HUES64 (cell line): ENCODE measurements at regions not wholly inside any gene's neighbourhood (a gene's known extent, or its start where the extent isn't known, plus 50 kb on each side); places are given as distances from the start of the nearest gene placed in this dataset.

ENCODE experiments used
- H3K27ac ChIP-seq: 2 replicates; pipeline ENCODE4 v1.7.0; 2013; ENCODE audit warnings: low read depth, low read length, inconsistent platforms
- H3K27me3 ChIP-seq: 2 replicates; pipeline ENCODE4 v1.6.1; 2013; ENCODE audit warnings: mild to moderate bottlenecking, low read length; ENCODE audit not compliant: insufficient read depth
- H3K36me3 ChIP-seq: 2 replicates; pipeline ENCODE4 v1.6.1; 2013; ENCODE audit warnings: mild to moderate bottlenecking, low read length; ENCODE audit not compliant: insufficient read depth
- H3K4me1 ChIP-seq: 2 replicates; pipeline ENCODE4 v1.6.1; 2013; ENCODE audit warnings: mild to moderate bottlenecking, low read length, moderate library complexity; ENCODE audit not compliant: insufficient read depth
- H3K4me3 ChIP-seq: 2 replicates; pipeline ENCODE4 v1.5.1; 2013; ENCODE audit warnings: mild to moderate bottlenecking, low read length, moderate library complexity
- H3K9ac ChIP-seq: 2 replicates; pipeline ENCODE4 v1.6.1; 2013; ENCODE audit warnings: mild to moderate bottlenecking, low read depth, low read length
- H3K9me3 ChIP-seq: 2 replicates; pipeline ENCODE4 v1.6.1; 2013; ENCODE audit warnings: low read depth, low read length; ENCODE audit not compliant: insufficient read depth
- WGBS: fragments of 150-250, 120-280 bp; methylation state at CpG from one replicate; pipeline ENCODE4 v1.1.7; 2013; ENCODE audit warnings: missing lambda C conversion rate; 5-methylcytosine and 5-hydroxymethylcytosine counted together

DNA sequence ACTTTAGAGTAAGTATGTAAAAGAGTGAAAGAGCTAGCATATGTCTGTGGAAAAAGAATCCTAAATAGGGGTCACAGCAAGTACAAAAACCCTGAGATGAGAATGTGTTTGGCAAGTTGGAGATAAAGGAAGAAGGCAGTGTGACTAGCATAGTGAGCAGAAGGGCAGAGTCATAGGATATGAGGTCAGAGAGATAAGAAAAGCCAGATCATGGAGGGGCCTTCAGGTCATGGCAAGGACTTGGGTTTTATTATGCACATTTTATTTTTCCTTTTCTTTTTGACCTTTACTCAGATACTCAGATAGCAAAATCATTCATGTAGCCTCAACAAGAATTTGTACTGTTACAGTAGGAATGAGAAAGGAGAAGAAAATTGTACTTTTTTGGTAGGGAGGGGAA is 138.0 kb downstream of the GJA1 start:
- no peaks in the 10 kb centered on the region for H3K9me3 ChIP-seq
- no peak overlapping the region for H3K27ac ChIP-seq

DNA sequence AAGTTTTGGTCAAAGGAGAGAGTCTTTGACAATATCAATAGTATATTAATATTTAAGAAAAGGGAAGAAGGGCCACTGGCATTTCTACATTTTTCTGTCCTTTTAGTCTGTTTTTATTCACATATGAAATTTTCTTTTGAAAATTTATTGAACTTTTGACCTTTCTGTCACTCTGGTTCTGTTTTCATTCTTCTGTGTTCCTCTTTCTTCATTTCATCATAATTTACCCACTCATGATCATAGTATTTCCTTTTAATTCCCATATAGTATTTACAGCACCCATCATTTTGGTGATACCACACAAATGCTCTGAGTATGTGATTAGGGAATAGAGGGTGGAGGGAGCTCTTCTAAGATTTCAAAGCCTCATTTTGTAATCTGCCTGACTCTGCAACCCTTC is 142.8 kb downstream of the GJA1 start:
- no peak overlapping the region for H3K9ac ChIP-seq
- H3K27ac ChIP-seq: no peak overlapping the region
- H3K36me3 ChIP-seq: no peaks in the 10 kb centered on the region
- H3K27me3 ChIP-seq: no peaks in the 10 kb centered on the region
- H3K4me1 ChIP-seq: no peaks in the 10 kb centered on the region
- H3K9me3 ChIP-seq: no peaks in the 10 kb centered on the region
- no peak overlapping the region for H3K4me3 ChIP-seq

More for the DNA sequence above, 138.0 kb downstream of the GJA1 start:
- H3K27me3 ChIP-seq: no peaks in the 10 kb centered on the region
- H3K4me1 ChIP-seq: no peaks in the 10 kb centered on the region
- H3K36me3 ChIP-seq: no peaks in the 10 kb centered on the region
- H3K4me3 ChIP-seq: no peak overlapping the region
- no peak overlapping the region for H3K9ac ChIP-seq

DNA sequence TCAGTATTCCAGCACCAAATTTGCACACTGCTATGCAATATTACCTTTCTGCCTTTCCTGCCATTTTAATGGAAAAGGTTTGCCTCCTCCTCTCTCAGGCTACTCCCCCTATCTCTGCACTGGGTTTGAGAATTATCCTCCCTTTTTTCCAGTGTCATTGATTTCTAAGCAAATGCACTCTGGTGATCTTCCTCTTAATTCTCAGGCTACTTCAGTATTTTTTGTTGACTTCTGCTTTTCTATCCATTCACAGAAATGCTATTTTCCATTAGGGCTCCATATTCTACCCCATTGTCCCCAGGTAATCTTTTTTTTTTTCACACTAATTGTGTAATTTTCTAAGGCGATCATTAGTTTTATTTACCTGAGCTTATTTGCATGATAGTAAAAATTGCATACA is 144.0 kb downstream of the GJA1 start:
- Histone ChIP-seq H3K27ac (no peak overlapping the region), H3K9me3 (no peaks in the 10 kb centered on the region), H3K9ac (no peak overlapping the region), H3K27me3 (no peaks in the 10 kb centered on the region), H3K4me3 (no peak overlapping the region), H3K36me3 (no peaks in the 10 kb centered on the region), H3K4me1 (no peaks in the 10 kb centered on the region)
- WGBS: 100% methylated on average over 1 of the region's 1 CpG

DNA sequence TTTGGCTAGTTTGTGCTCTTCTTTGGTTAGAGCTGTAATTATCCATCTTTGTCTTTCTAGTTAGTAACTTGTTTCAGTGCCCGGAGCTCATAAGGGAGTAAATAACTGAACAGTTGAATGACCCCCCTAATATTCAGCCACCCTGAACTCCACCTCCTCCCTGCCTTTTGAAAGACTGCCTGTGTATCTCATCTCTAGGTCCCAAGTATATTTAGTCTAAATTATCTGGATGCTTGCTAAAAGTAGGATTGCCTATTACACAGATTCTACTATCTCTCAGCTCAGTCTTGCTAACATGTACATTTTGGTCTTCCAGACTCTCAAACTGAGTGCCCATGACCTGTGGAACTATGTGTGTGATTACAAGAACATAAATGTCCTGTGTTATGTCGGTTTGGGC is 145.9 kb downstream of the GJA1 start:
- no peak overlapping the region for H3K9ac ChIP-seq
- no peaks in the 10 kb centered on the region for H3K4me1 ChIP-seq
- H3K4me3 ChIP-seq: no peak overlapping the region
- 100% methylated on average over 1 of the region's 2 CpGs for WGBS
- no peak overlapping the region for H3K27ac ChIP-seq
- no peaks in the 10 kb centered on the region for H3K9me3 ChIP-seq
- H3K27me3 ChIP-seq: no peaks in the 10 kb centered on the region
- H3K36me3 ChIP-seq: no peaks in the 10 kb centered on the region

DNA sequence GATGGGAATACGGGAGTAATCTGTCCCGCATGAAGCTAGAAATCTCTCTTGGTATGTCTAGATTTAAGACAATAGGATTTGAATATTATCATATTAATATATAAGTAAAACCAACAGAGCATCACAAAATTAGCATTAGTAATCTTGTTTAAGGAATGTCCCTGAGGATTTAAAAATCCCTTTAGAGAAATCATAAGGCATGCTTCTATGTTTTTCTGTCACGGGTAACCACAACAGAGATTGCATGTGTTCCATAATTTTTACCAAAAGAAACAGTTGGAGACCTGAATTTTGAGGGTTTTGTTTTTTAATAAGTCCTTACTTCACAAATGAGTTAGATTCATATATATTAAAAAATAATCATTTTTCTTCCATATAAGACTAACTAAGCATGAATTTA is 146.8 kb downstream of the GJA1 start:
- Histone ChIP-seq H3K4me3 (no peak overlapping the region), H3K27me3 (no peaks in the 10 kb centered on the region), H3K4me1 (no peaks in the 10 kb centered on the region), H3K36me3 (no peaks in the 10 kb centered on the region), H3K9ac (no peak overlapping the region), H3K9me3 (no peaks in the 10 kb centered on the region), H3K27ac (no peak overlapping the region)
- 93% methylated on average over 3 of the region's 3 CpGs for WGBS

DNA sequence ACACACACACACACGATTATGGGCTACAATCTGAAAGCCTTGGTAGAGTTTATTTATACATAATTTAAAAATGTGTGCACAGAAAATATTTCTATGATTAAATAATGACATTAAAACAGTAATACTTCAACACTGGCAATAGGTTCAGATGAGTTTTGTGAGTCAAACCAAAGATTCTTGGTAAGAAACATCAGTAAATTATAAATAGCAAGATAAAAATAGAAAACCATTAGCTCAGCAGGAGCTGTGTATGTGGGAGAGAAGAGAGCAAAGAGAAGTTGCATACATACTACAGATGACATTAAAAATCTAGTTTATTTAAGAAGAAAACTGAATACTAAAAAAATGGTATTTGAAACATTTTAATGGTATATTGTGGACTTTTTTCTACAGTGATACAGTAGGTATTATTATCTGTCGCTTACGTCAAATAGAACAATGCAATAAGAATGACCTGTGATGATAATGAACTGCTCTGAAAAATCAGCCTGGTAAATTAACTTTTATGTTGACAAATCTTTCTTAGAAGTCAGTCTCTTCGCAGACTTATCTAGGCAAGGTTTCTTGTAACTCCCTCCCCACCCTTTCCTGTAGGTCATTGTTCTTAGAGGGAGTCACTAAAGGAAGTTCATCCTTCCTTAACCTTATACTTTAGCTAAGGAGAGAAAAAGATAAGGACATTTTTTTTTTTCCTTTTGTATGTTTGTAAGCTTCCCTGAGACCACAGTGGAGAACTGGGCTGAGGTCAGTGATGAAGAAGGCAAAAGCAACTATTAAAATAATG is 149.3 kb downstream of the GJA1 start:
- 93% methylated on average over 2 of the region's 4 CpGs for WGBS
- Histone ChIP-seq H3K36me3 (no peaks in the 10 kb centered on the region), H3K27ac (no peak overlapping the region), H3K9me3 (no peaks in the 10 kb centered on the region), H3K4me1 (no peaks in the 10 kb centered on the region), H3K27me3 (no peaks in the 10 kb centered on the region), H3K4me3 (no peak overlapping the region), H3K9ac (no peak overlapping the region)

DNA sequence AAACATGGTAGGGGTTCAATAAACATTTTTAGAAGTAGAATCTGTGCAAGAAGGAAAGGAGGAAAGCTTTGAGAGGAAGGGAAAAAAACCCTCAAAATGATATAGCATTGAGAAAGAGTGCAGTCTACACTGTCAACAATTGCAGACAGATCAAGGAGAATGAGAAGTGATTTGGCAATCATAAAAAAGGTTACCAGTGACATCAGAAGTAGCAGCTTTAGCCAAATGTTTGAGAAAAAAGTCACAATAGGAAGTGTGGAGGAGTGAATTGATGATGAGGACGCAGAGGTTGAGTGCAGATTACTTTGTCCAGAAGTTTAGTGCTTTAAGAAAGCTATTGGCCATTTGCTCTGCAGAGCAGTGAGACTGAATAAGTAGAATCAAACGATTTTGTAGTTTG is 155.0 kb downstream of the GJA1 start:
- Histone ChIP-seq H3K36me3 (no peaks in the 10 kb centered on the region), H3K4me3 (no peak overlapping the region), H3K9me3 (no peaks in the 10 kb centered on the region), H3K9ac (no peak overlapping the region), H3K4me1 (peaks cover 7% of the 10 kb centered on the region; the same call in 1 of the 2 replicates), H3K27ac (no peak overlapping the region), H3K27me3 (no peaks in the 10 kb centered on the region)
- 90% methylated on average over 2 of the region's 2 CpGs for WGBS

DNA sequence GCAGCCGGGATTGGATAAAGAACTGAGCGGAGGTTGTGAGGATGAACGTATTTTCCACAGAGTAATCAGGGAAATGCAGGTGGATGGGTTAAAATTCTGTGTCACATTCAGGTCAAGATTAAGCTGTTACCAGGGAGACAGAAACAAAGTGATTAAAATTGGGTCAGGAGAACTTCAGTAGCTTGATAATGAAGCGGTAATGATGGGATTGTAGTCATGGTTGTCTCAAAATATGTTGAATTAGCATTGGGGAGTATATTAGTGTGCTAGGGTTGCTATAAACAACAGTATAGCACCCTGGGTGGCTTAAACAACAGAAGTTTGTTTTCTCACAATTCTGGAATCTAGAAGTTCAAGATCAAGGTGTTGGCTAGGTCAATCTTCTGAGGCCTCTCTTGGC is 155.5 kb downstream of the GJA1 start:
- Histone ChIP-seq H3K36me3 (no peaks in the 10 kb centered on the region), H3K4me3 (no peak overlapping the region), H3K27me3 (no peaks in the 10 kb centered on the region), H3K4me1 (peaks cover 7% of the 10 kb centered on the region; the same call in 1 of the 2 replicates), H3K27ac (no peak overlapping the region), H3K9me3 (no peaks in the 10 kb centered on the region), H3K9ac (no peak overlapping the region)
- WGBS: 93% methylated on average over 4 of the region's 4 CpGs

DNA sequence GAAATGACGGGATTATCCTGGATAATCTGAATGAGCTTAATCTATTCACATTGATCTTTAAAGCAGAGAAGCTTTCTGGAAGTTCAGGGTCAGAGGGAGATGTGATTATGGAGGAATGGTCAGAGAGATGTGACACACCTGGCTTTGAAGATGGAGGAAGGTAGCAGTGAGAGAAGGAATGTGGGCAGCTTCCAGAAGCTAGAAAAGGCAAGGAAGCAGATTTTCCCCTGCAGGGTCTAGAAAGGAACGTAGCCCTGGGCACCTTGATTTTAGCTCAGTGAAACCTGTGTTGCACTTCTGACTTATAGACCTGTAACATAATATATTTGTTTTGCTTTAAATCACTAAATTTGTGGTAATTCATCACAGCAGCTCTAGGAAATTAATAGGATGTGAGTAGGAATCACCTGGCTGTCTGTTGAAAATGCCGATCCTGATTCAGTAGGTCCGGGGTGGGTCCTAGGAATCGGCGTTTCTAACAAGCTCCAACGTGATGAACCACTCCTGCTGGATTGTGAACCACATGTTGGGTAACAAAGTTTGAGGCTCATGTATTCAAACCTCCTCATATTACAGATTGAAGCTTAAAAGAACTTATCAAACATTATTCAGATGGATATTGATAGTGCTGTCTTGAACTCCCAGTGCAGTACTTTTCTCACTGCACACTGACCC is 157.0 kb downstream of the GJA1 start:
- Histone ChIP-seq H3K9me3 (no peaks in the 10 kb centered on the region), H3K27me3 (no peaks in the 10 kb centered on the region), H3K27ac (no peak overlapping the region), H3K4me1 (peaks cover 7% of the 10 kb centered on the region; the same call in 1 of the 2 replicates), H3K9ac (no peak overlapping the region), H3K36me3 (no peaks in the 10 kb centered on the region), H3K4me3 (no peak overlapping the region)
- WGBS: 90% methylated on average over 7 of the region's 7 CpGs

DNA sequence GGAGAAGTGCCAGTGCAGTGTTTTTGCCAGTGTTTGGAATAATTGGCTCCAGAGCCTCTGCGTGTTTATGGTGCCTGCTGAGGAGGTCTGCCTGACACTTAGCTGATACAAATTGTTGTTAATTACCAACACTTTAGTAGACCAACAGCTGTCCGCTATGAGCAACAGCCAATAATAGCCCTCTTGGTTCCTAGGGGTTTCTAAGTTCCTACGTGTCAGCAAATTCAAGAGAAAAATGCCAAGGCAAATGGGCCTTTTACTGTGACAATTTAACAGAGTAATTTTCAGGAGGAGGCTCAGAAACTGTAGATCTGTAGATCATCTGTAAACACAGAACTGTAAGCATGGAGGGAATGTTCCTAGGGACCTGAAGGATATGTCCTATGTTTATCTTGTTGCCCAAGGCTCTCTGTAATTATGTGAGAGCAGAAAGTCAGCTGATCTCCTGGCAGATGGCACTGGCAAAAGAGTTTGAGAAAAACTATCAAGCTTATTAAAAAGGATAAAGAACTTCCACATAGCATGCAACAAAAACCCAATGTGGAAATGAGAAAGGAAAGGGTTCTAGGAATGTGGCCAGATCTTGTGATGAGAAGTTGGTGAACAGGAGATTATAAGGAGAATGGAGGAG is 157.7 kb downstream of the GJA1 start:
- Histone ChIP-seq H3K36me3 (no peaks in the 10 kb centered on the region), H3K4me3 (no peak overlapping the region), H3K9ac (no peak overlapping the region), H3K27me3 (no peaks in the 10 kb centered on the region), H3K27ac (no peak overlapping the region), H3K4me1 (peaks cover 7% of the 10 kb centered on the region; the same call in 1 of the 2 replicates), H3K9me3 (no peaks in the 10 kb centered on the region)
- 87% methylated on average over 3 of the region's 3 CpGs for WGBS

DNA sequence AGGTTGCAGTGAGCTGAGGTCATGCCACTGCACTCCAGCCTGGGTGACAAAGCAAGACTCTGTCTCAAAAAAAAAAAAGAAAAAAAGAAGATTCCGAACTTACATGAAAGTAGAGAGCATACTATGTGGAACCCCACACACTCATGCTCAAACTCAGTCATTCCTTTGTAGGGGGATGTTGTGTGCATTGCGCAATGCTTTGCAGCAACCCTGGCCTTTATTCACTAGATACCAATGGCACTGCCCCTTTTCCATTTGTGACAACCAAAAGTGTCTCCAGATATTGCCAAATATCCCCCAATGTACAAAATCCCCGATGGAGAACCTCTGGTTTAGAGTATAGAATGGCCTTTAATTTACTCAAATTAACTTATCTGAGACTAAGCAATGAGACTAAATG is 158.6 kb downstream of the GJA1 start:
- 80% methylated on average over 2 of the region's 3 CpGs for WGBS
- no peaks in the 10 kb centered on the region for H3K9me3 ChIP-seq
- no peaks in the 10 kb centered on the region for H3K36me3 ChIP-seq
- no peaks in the 10 kb centered on the region for H3K27me3 ChIP-seq
- H3K4me1 ChIP-seq: peaks cover 7% of the 10 kb centered on the region; the same call in 1 of the 2 replicates
- H3K27ac ChIP-seq: no peak overlapping the region
- no peak overlapping the region for H3K9ac ChIP-seq
- no peak overlapping the region for H3K4me3 ChIP-seq
